ENCODE measurements at regions not wholly inside any gene's neighbourhood (a gene's known extent, or its start where the extent isn't known, plus 50 kb on each side); places are given as distances from the start of the nearest gene placed in this dataset.

GRCh38 chr2:176582990-176583481 lies 313.8 kb downstream of the MTX2 start:
- peaks cover 41% of the 10 kb centered on the region for H3K27me3 Mint-ChIP-seq
- DNase-seq: no peak
- no peak overlapping the region for H3K27ac Mint-ChIP-seq
- H3K9me3 Mint-ChIP-seq: no peaks in the 10 kb centered on the region
- peaks cover 10% of the 10 kb centered on the region for H3K4me1 Mint-ChIP-seq (ENCODE audit: low read depth)
- H3K4me3 Mint-ChIP-seq: no peak overlapping the region
- H3K36me3 Mint-ChIP-seq (ENCODE audit: low read depth): no peaks in the 10 kb centered on the region

- H3K4me3 Mint-ChIP-seq: no peak overlapping the region
- H3K27me3 Mint-ChIP-seq: peaks cover 40% of the 10 kb centered on the region
- H3K9me3 Mint-ChIP-seq: no peaks in the 10 kb centered on the region
- no peak for DNase-seq
- no peaks in the 10 kb centered on the region for H3K36me3 Mint-ChIP-seq (ENCODE audit: low read depth)
- H3K27ac Mint-ChIP-seq: no peak overlapping the region
- peaks cover 10% of the 10 kb centered on the region for H3K4me1 Mint-ChIP-seq (ENCODE audit: low read depth)
Observed at GRCh38 chr2:176583607-176584006, 314.4 kb downstream of the MTX2 start.

GRCh38 chr2:176584333-176584732 lies 315.1 kb downstream of the MTX2 start:
- H3K27ac Mint-ChIP-seq: no peak overlapping the region
- peaks cover 37% of the 10 kb centered on the region for H3K27me3 Mint-ChIP-seq
- peaks cover 10% of the 10 kb centered on the region for H3K4me1 Mint-ChIP-seq (ENCODE audit: low read depth)
- H3K36me3 Mint-ChIP-seq (ENCODE audit: low read depth): no peaks in the 10 kb centered on the region
- no peaks in the 10 kb centered on the region for H3K9me3 Mint-ChIP-seq
- DNase-seq: no peak
- H3K4me3 Mint-ChIP-seq: no peak overlapping the region

GRCh38 chr2:176585291-176585690 lies 316.0 kb downstream of the MTX2 start:
- no peak for DNase-seq
- H3K4me3 Mint-ChIP-seq: no peak overlapping the region
- peaks cover 33% of the 10 kb centered on the region for H3K27me3 Mint-ChIP-seq
- H3K27ac Mint-ChIP-seq: no peak overlapping the region
- no peaks in the 10 kb centered on the region for H3K36me3 Mint-ChIP-seq (ENCODE audit: low read depth)
- no peaks in the 10 kb centered on the region for H3K9me3 Mint-ChIP-seq
- H3K4me1 Mint-ChIP-seq (ENCODE audit: low read depth): peaks cover 10% of the 10 kb centered on the region

- DNase-seq: no peak
- Mint-ChIP-seq H3K9me3 (no peaks in the 10 kb centered on the region), H3K27ac (no peak overlapping the region), H3K4me3 (no peak overlapping the region), H3K4me1 (ENCODE audit: low read depth) (peaks cover 10% of the 10 kb centered on the region), H3K27me3 (peaks cover 33% of the 10 kb centered on the region), H3K36me3 (ENCODE audit: low read depth) (no peaks in the 10 kb centered on the region)
Observed at GRCh38 chr2:176585791-176586190, 316.5 kb downstream of the MTX2 start.

- H3K36me3 Mint-ChIP-seq (ENCODE audit: low read depth): no peaks in the 10 kb centered on the region
- H3K27me3 Mint-ChIP-seq: peaks cover 46% of the 10 kb centered on the region
- no peaks in the 10 kb centered on the region for H3K9me3 Mint-ChIP-seq
Observed at GRCh38 chr2:176589287-176589686, 320.0 kb downstream of the MTX2 start.

GRCh38 chr2:176589825-176590440 lies 320.7 kb downstream of the MTX2 start:
- Mint-ChIP-seq H3K36me3 (ENCODE audit: low read depth) (no peaks in the 10 kb centered on the region), H3K4me3 (no peak overlapping the region), H3K27me3 (peaks cover 47% of the 10 kb centered on the region)

More at GRCh38 chr2:176589287-176589686, 320.0 kb downstream of the MTX2 start:
- Mint-ChIP-seq H3K4me1 (ENCODE audit: low read depth) (no peaks in the 10 kb centered on the region), H3K4me3 (no peak overlapping the region), H3K27ac (no peak overlapping the region)
- no peak for DNase-seq

GRCh38 chr2:176592216-176592615 lies 323.0 kb downstream of the MTX2 start:
- Mint-ChIP-seq H3K9me3 (no peaks in the 10 kb centered on the region), H3K36me3 (ENCODE audit: low read depth) (no peaks in the 10 kb centered on the region), H3K4me3 (no peak overlapping the region), H3K4me1 (ENCODE audit: low read depth) (no peaks in the 10 kb centered on the region), H3K27me3 (peaks cover 50% of the 10 kb centered on the region), H3K27ac (no peak overlapping the region)
- DNase-seq: no peak

More at GRCh38 chr2:176589825-176590440, 320.7 kb downstream of the MTX2 start:
- DNase-seq: no peak
- no peaks in the 10 kb centered on the region for H3K9me3 Mint-ChIP-seq
- no peaks in the 10 kb centered on the region for H3K4me1 Mint-ChIP-seq (ENCODE audit: low read depth)
- no peak overlapping the region for H3K27ac Mint-ChIP-seq

GRCh38 chr2:176595986-176596385 lies 326.7 kb downstream of the MTX2 start:
- DNase-seq: no peak
- Mint-ChIP-seq H3K4me3 (no peak overlapping the region), H3K9me3 (no peaks in the 10 kb centered on the region), H3K27me3 (peaks cover 61% of the 10 kb centered on the region), H3K27ac (no peak overlapping the region), H3K36me3 (ENCODE audit: low read depth) (no peaks in the 10 kb centered on the region), H3K4me1 (ENCODE audit: low read depth) (no peaks in the 10 kb centered on the region)

GRCh38 chr2:176597916-176598315 lies 328.7 kb downstream of the MTX2 start:
- Mint-ChIP-seq H3K9me3 (no peaks in the 10 kb centered on the region), H3K4me1 (ENCODE audit: low read depth) (no peaks in the 10 kb centered on the region), H3K27ac (no peak overlapping the region), H3K36me3 (ENCODE audit: low read depth) (no peaks in the 10 kb centered on the region), H3K27me3 (peaks cover 60% of the 10 kb centered on the region), H3K4me3 (no peak overlapping the region)
- no peak for DNase-seq

GRCh38 chr2:176598351-176598750 lies 329.1 kb downstream of the MTX2 start:
- Mint-ChIP-seq H3K36me3 (ENCODE audit: low read depth) (no peaks in the 10 kb centered on the region), H3K27ac (no peak overlapping the region), H3K4me3 (no peak overlapping the region), H3K9me3 (no peaks in the 10 kb centered on the region), H3K4me1 (ENCODE audit: low read depth) (no peaks in the 10 kb centered on the region), H3K27me3 (peaks cover 62% of the 10 kb centered on the region)
- DNase-seq: no peak

GRCh38 chr2:176599796-176600485 lies 330.7 kb downstream of the MTX2 start:
- H3K4me3 Mint-ChIP-seq: no peak overlapping the region
- H3K9me3 Mint-ChIP-seq: no peaks in the 10 kb centered on the region
- H3K4me1 Mint-ChIP-seq (ENCODE audit: low read depth): no peaks in the 10 kb centered on the region
- no peak for DNase-seq
- no peaks in the 10 kb centered on the region for H3K36me3 Mint-ChIP-seq (ENCODE audit: low read depth)
- no peak overlapping the region for H3K27ac Mint-ChIP-seq
- H3K27me3 Mint-ChIP-seq: peaks cover 58% of the 10 kb centered on the region

GRCh38 chr2:176601066-176601465 lies 331.8 kb downstream of the MTX2 start:
- H3K36me3 Mint-ChIP-seq (ENCODE audit: low read depth): no peaks in the 10 kb centered on the region
- H3K27me3 Mint-ChIP-seq: peaks cover 49% of the 10 kb centered on the region
- H3K27ac Mint-ChIP-seq: no peak overlapping the region
- H3K4me3 Mint-ChIP-seq: no peak overlapping the region
- no peaks in the 10 kb centered on the region for H3K4me1 Mint-ChIP-seq (ENCODE audit: low read depth)
- DNase-seq: no peak
- no peaks in the 10 kb centered on the region for H3K9me3 Mint-ChIP-seq

- H3K4me3 Mint-ChIP-seq: no peak overlapping the region
- H3K36me3 Mint-ChIP-seq (ENCODE audit: low read depth): no peaks in the 10 kb centered on the region
- DNase-seq: no peak
- peaks cover 51% of the 10 kb centered on the region for H3K27me3 Mint-ChIP-seq
- no peak overlapping the region for H3K27ac Mint-ChIP-seq
- no peaks in the 10 kb centered on the region for H3K9me3 Mint-ChIP-seq
- H3K4me1 Mint-ChIP-seq (ENCODE audit: low read depth): no peaks in the 10 kb centered on the region
Observed at GRCh38 chr2:176612036-176612435, 342.8 kb downstream of the MTX2 start.

- Mint-ChIP-seq H3K27me3 (peaks cover 47% of the 10 kb centered on the region), H3K27ac (no peak overlapping the region), H3K4me1 (ENCODE audit: low read depth) (no peaks in the 10 kb centered on the region), H3K4me3 (no peak overlapping the region), H3K9me3 (no peaks in the 10 kb centered on the region), H3K36me3 (ENCODE audit: low read depth) (no peaks in the 10 kb centered on the region)
- DNase-seq: no peak
Observed at GRCh38 chr2:176612736-176613135, 343.5 kb downstream of the MTX2 start.
